PC-9 (cell line): ENCODE measurements at regions not wholly inside any gene's neighbourhood (a gene's known extent, or its start where the extent isn't known, plus 50 kb on each side); places are given as distances from the start of the nearest gene placed in this dataset.

Experiments used
- BruUV-seq: library from RNA; stranded (reverse); fragments of 400-500 nt; replicated peaks from 2 replicates; lab custom pipeline; 2021; lab: Mats Ljungman, UMichigan
- CTCF ChIA-PET: fragments of 300-600 bp; sonication (Branson Sonifier 250); formaldehyde crosslinking; loops from one replicate; lab custom pipeline; 2022; ENCODE audit warnings: antibody characterized with exemption; lab: Charles Lee
- POLR2A ChIA-PET: fragments of 300-600 bp; sonication (Branson Sonifier 250); formaldehyde crosslinking; loops from one replicate; lab custom pipeline; 2022; ENCODE audit warnings: antibody characterized with exemption; ENCODE audit not compliant: unreplicated experiment; lab: Charles Lee
- DNase-seq, 2 experiments: peaks; one replicate each; pipeline versions ENCODE4 v3.0.0 to v3.0.0-alpha.2; 2015 to 2022; ENCODE audit warnings: mixed read lengths in 1 of 2
- H2AFZ ChIP-seq: fragments of 200-600 bp; sonication (generic); 2 replicates; pipeline ENCODE4 v1.8.1; 2017; ENCODE audit warnings: antibody characterized with exemption
- H3F3A ChIP-seq: fragments of 200-600 bp; sonication (generic); 2 replicates; pipeline ENCODE4 v1.8.1; 2017; ENCODE audit warnings: antibody characterized with exemption, mild to moderate bottlenecking, low read depth; ENCODE audit not compliant: insufficient read depth
- H3K27ac ChIP-seq: fragments of 200-600 bp; sonication (generic); 2 replicates; pipeline ENCODE4 v1.6.1; 2016; ENCODE audit warnings: mixed run types
- H3K27me3 ChIP-seq: fragments of 200-600 bp; sonication (generic); 2 replicates; pipeline ENCODE4 v1.6.1; 2016; ENCODE audit warnings: low read depth, mixed run types; ENCODE audit not compliant: insufficient read depth
- H3K36me3 ChIP-seq: fragments of 200-600 bp; sonication (generic); 2 replicates; pipeline ENCODE4 v1.6.1; 2016; ENCODE audit warnings: low read depth, mixed run types
- H3K4me1 ChIP-seq: fragments of 200-600 bp; sonication (generic); replicated peaks from 2 replicates; pipeline ENCODE4 v1.6.1; 2016; ENCODE audit warnings: mixed run types; ENCODE audit not compliant: insufficient read depth
- H3K4me2 ChIP-seq: fragments of 200-600 bp; sonication (generic); 2 replicates; pipeline ENCODE4 v1.6.1; 2017; ENCODE audit warnings: mixed run types
- H3K4me3 ChIP-seq: fragments of 200-600 bp; sonication (generic); 2 replicates; pipeline ENCODE4 v1.6.1; 2016; ENCODE audit warnings: mixed run types
- H3K79me2 ChIP-seq: fragments of 200-600 bp; sonication (generic); 2 replicates; pipeline ENCODE4 v1.6.1; 2017; ENCODE audit warnings: low read depth, mixed run types
- H3K9me2 ChIP-seq: fragments of 200-600 bp; sonication (generic); 2 replicates; pipeline ENCODE4 v1.8.1; 2017; ENCODE audit warnings: mild to moderate bottlenecking; ENCODE audit not compliant: insufficient read depth
- H3K9me3 ChIP-seq: fragments of 200-600 bp; sonication (generic); 2 replicates; pipeline ENCODE4 v1.8.1; 2016; ENCODE audit warnings: low read depth; ENCODE audit not compliant: insufficient read depth
- H4K20me1 ChIP-seq: fragments of 200-600 bp; sonication (generic); 2 replicates; pipeline ENCODE4 v1.8.1; 2017; ENCODE audit not compliant: insufficient read depth
- CTCF ChIP-seq: fragments of 200-600 bp; sonication (generic); conservative IDR thresholded peaks from 2 replicates; pipeline ENCODE4 v1.6.1; 2017; ENCODE audit warnings: mixed run types, antibody characterized with exemption, mild to moderate bottlenecking, moderate library complexity
- EZH2 ChIP-seq: fragments of 200-600 bp; sonication (generic); IDR thresholded peaks from 2 replicates; pipeline ENCODE4 v1.8.0; 2017; ENCODE audit warnings: antibody characterized with exemption, low read depth
- intact Hi-C: fragments of 100-400 bp; cut with micrococcal nuclease; formaldehyde crosslinking; loops from one replicate; pipeline ENCODE4 v1.10.0; 2022; ENCODE audit not compliant: unreplicated experiment

GRCh38 chr2:8355102-8355859 is 326.6 kb upstream of the ID2 start:
- Histone ChIP-seq H3K36me3 (no peaks in the 10 kb centered on the region), H3K9me3 (no peaks in the 10 kb centered on the region), H3F3A (no peaks in the 10 kb centered on the region), H3K27me3 (peaks cover 41% of the 10 kb centered on the region), H4K20me1 (no peaks in the 10 kb centered on the region), H3K27ac (no peak overlapping the region), H3K4me2 (no peak overlapping the region), H3K9me2 (no peaks in the 10 kb centered on the region), H2AFZ (no peak overlapping the region), H3K79me2 (no peaks in the 10 kb centered on the region), H3K4me1 (no peaks in the 10 kb centered on the region), H3K4me3 (no peak overlapping the region)
- TF ChIP-seq CTCF (no peak), EZH2 (no peak)
- BruUV-seq, result no TSS peak
- ChIA-PET POLR2A (no interaction called here), CTCF (no interaction called here)
- no peak for DNase-seq
- intact Hi-C loops, result no loop called here

DNA sequence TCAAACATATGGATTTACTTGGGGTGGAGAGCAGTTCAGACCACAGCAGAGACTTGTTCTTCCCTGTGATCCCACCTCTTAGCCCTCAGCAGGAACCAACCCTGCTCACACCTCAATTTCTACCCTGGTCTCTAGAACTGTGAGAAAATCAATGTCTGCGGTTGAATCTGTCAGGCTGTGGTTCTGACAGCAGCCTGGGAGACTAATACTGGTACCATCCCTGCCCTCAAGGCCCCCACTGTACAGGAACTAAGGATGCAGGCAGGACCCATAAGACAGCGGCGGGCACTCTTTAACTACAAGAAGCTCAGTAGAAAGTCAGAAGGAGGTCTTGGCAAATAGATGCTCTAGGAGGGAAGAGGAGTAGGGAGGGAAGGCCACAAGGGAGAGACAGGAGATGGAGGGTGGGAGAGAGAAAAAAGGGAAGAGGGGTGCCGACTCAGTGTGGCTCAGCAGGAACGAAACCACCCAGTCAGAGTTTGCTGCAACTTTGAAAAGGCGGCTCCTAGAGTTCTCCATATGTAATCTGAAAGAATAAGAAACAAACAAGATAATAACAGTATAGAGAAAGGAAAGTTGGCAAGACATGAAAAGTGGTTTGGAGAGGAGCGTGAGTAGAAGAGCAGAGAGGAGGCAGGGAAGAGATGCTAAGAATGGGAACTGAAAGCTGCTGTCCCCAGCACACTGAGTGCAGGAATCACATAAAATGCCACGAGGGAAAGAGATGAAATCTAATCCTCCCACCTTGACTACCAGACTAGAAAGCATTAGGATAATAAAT is 323.9 kb upstream of the ID2 start:
- no peaks in the 10 kb centered on the region for H3K36me3 ChIP-seq
- intact Hi-C loops, result no loop called here
- H3F3A ChIP-seq, result no peaks in the 10 kb centered on the region
- H2AFZ ChIP-seq, result no peak overlapping the region
- H3K4me2 ChIP-seq, result no peak overlapping the region
- peaks cover 64% of the 10 kb centered on the region for H3K27me3 ChIP-seq
- H3K79me2 ChIP-seq, result no peaks in the 10 kb centered on the region
- BruUV-seq, result no TSS peak
- TF ChIP-seq CTCF (no peak), EZH2 (no peak)
- no peak overlapping the region for H3K4me3 ChIP-seq
- H3K9me3 ChIP-seq, result no peaks in the 10 kb centered on the region
- DNase-seq, result no peak
- H3K27ac ChIP-seq, result no peak overlapping the region
- ChIA-PET POLR2A (no interaction called here), CTCF (no interaction called here)
- H3K4me1 ChIP-seq, result no peaks in the 10 kb centered on the region
- H3K9me2 ChIP-seq, result no peaks in the 10 kb centered on the region
- H4K20me1 ChIP-seq, result no peaks in the 10 kb centered on the region

DNA sequence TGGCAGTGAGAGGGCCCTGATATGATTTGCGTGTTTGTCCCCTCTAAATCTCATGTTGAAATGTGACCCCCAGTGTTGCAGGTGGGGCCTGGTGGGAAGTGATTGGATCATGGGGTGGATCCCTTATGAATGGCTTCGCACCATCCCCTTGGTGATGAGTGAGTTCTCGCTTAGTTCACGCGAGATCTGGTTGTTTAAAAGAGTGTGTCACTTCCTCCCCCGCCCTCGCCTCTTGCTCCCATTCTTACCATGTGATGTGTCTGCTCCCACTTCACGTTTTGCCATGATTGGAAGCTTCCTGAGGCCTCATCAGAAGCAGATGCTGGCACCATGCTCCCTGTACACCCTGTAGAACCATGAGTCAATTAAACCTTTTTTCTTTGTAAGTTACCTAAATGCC is 319.9 kb upstream of the ID2 start:
- no peaks in the 10 kb centered on the region for H3K79me2 ChIP-seq
- no peak overlapping the region for H3K27ac ChIP-seq
- no peaks in the 10 kb centered on the region for H3K9me2 ChIP-seq
- H4K20me1 ChIP-seq, result no peaks in the 10 kb centered on the region
- no peaks in the 10 kb centered on the region for H3K4me1 ChIP-seq
- ChIA-PET CTCF (no interaction called here), POLR2A (no interaction called here)
- intact Hi-C loops, result no loop called here
- H3K36me3 ChIP-seq, result no peaks in the 10 kb centered on the region
- no peak overlapping the region for H3K4me2 ChIP-seq
- H3K9me3 ChIP-seq, result no peaks in the 10 kb centered on the region
- peaks cover 84% of the 10 kb centered on the region for H3K27me3 ChIP-seq
- no peak overlapping the region for H2AFZ ChIP-seq
- TF ChIP-seq CTCF (no peak), EZH2 (no peak)
- H3F3A ChIP-seq, result no peaks in the 10 kb centered on the region
- no peak overlapping the region for H3K4me3 ChIP-seq
- no TSS peak for BruUV-seq
- no peak for DNase-seq
